Endothelial cell of umbilical vein (primary cell): ENCODE measurements at regions not wholly inside any gene's neighbourhood (a gene's known extent, or its start where the extent isn't known, plus 50 kb on each side); places are given as distances from the start of the nearest gene placed in this dataset.

Experiments
- BruUV-seq: library from RNA; stranded (reverse); fragments of 400-500 nt; replicated peaks from 2 replicates; lab custom pipeline; 2021; lab: Mats Ljungman, UMichigan
- CTCF ChIA-PET: fragments of 300-600, 350-600 bp; sonication (Branson Sonifier 250); formaldehyde crosslinking; loops from one replicate; lab custom pipeline; 2021; ENCODE audit warnings: antibody characterized with exemption, inconsistent platforms; lab: Charles Lee
- POLR2A ChIA-PET: fragments of 300-600, 350-600 bp; sonication (Branson Sonifier 250); formaldehyde crosslinking; loops from one replicate; lab custom pipeline; 2021; ENCODE audit warnings: antibody characterized with exemption, inconsistent platforms; lab: Charles Lee
- DNase-seq: peaks from one replicate; pipeline ENCODE4 v3.0.0-alpha.2; 2011; ENCODE audit warnings: low read depth, low spot score
- FAIRE-seq: peaks from 2 replicates; lab custom pipeline; 2011; peaks lifted over from hg19 to GRCh38; lab: Jason Lieb, UNC
- H2AFZ ChIP-seq: 2 replicates; pipeline ENCODE4 v1.6.0; 2012; ENCODE audit warnings: low read depth, low read length, control low read depth, inconsistent platforms
- H3K27ac ChIP-seq: 2 replicates; pipeline ENCODE4 v1.5.1; 2011; ENCODE audit warnings: low read depth, mild to moderate bottlenecking, control low read depth, low read length, moderate library complexity; ENCODE audit not compliant: insufficient read depth
- H3K27me3 ChIP-seq, 2 experiments: 2 replicates each; pipeline versions ENCODE4 v1.6.0 to v1.6.1; 2011; ENCODE audit warnings: low read length in 2 of 2, mixed read lengths in 1 of 2; ENCODE audit not compliant: control insufficient read depth in 2 of 2, insufficient read depth in 2 of 2
- H3K36me3 ChIP-seq, 2 experiments: 2 replicates in 1 of 2; 3 replicates in 1 of 2; pipeline ENCODE4 v1.5.1; 2011; ENCODE audit warnings: low read length in 2 of 2, mild to moderate bottlenecking in 1 of 2, moderate library complexity in 1 of 2; ENCODE audit not compliant: control insufficient read depth in 2 of 2, insufficient read depth in 2 of 2; ENCODE audit errors: extremely low read depth in 1 of 2
- H3K4me1 ChIP-seq: 3 replicates; pipeline ENCODE4 v1.5.1; 2011; ENCODE audit warnings: mild to moderate bottlenecking, low read length; ENCODE audit not compliant: control insufficient read depth, insufficient read depth; ENCODE audit errors: extremely low read depth
- H3K4me2 ChIP-seq: 2 replicates; pipeline ENCODE4 v1.6.1; 2011; ENCODE audit warnings: low read length, control low read depth, mixed read lengths; ENCODE audit not compliant: insufficient read depth
- H3K4me3 ChIP-seq, 3 experiments: fragments of 200-600 bp in 1 of 3; sonication (generic), shearing (Covaris generic) in 1 of 3; replicated peaks in 1 of 3; 2 replicates each; pipeline ENCODE4 v1.5.1; 2011 to 2016; ENCODE audit warnings: control low read depth in 3 of 3, low read length in 3 of 3, mild to moderate bottlenecking in 2 of 3, inconsistent platforms in 1 of 3, low read depth in 1 of 3, moderate library complexity in 1 of 3; ENCODE audit not compliant: insufficient read depth in 1 of 3
- H3K79me2 ChIP-seq: 2 replicates; pipeline ENCODE4 v1.6.0; 2012; ENCODE audit warnings: low read length, inconsistent platforms; ENCODE audit not compliant: control insufficient read depth, insufficient read depth
- H3K9ac ChIP-seq: replicated peaks from 2 replicates; pipeline ENCODE3; 2011; ENCODE audit warnings: low read length, control low read depth; ENCODE audit not compliant: insufficient read depth; ENCODE audit errors: extremely low read depth
- H3K9me1 ChIP-seq: replicated peaks from 3 replicates; pipeline ENCODE4 v1.6.0; 2011; ENCODE audit warnings: mild to moderate bottlenecking, low read length; ENCODE audit not compliant: control insufficient read depth, insufficient read depth; ENCODE audit errors: extremely low read depth
- H3K9me3 ChIP-seq: replicated peaks from 2 replicates; pipeline ENCODE4 v1.5.1; 2012; ENCODE audit warnings: low read length, inconsistent platforms; ENCODE audit not compliant: control insufficient read depth, insufficient read depth
- H4K20me1 ChIP-seq: replicated peaks from 2 replicates; pipeline ENCODE3; 2011; ENCODE audit warnings: mild to moderate bottlenecking, low read length; ENCODE audit not compliant: control insufficient read depth, insufficient read depth; ENCODE audit errors: extremely low read depth
- CTCF ChIP-seq, 2 donors: IDR thresholded peaks; 1 replicate in 1 of 2; 2 replicates in 1 of 2; pipeline ENCODE4 v1.5.1; 2011; ENCODE audit warnings: low read length in 2 of 2, mild to moderate bottlenecking in 2 of 2, moderate library complexity in 2 of 2, control low read depth in 1 of 2, inconsistent platforms in 1 of 2, low read depth in 1 of 2; ENCODE audit not compliant: insufficient read depth in 1 of 2; ENCODE audit errors: extremely low read depth in 1 of 2
- EZH2 ChIP-seq: IDR thresholded peaks from 2 replicates; pipeline ENCODE4 v1.6.1; 2012; ENCODE audit warnings: borderline replicate concordance, low read depth, mild to moderate bottlenecking, moderate library complexity, low read length, inconsistent platforms; ENCODE audit not compliant: severe bottlenecking
- FOS ChIP-seq: IDR thresholded peaks from 2 replicates; pipeline ENCODE4 v1.6.1; 2011; ENCODE audit warnings: mild to moderate bottlenecking, low read length, moderate library complexity, borderline replicate concordance; ENCODE audit not compliant: insufficient read depth
- GATA2 ChIP-seq: IDR thresholded peaks from 2 replicates; pipeline ENCODE4 v1.7.0; 2011; ENCODE audit warnings: low read depth, mild to moderate bottlenecking, moderate library complexity, mixed read lengths, low read length; ENCODE audit not compliant: insufficient read length, insufficient read depth
- JUN ChIP-seq: IDR thresholded peaks from 2 replicates; pipeline ENCODE4 v1.6.1; 2011; ENCODE audit warnings: borderline replicate concordance, low read depth; ENCODE audit not compliant: insufficient read length, insufficient read depth
- MAX ChIP-seq: IDR thresholded peaks from 2 replicates; pipeline ENCODE4 v1.6.1; 2011; ENCODE audit not compliant: insufficient read depth, insufficient read length
- MYC ChIP-seq: IDR thresholded peaks from one replicate; pipeline ENCODE4 v1.6.1; 2011; ENCODE audit warnings: mild to moderate bottlenecking, low read depth, low read length
- POLR2A ChIP-seq: IDR thresholded peaks from 2 replicates; pipeline ENCODE4 v1.6.1; 2012; ENCODE audit warnings: low read depth, mild to moderate bottlenecking, control low read depth, low read length
- POLR2AphosphoS5 ChIP-seq: IDR thresholded peaks from 2 replicates; pipeline ENCODE4 v1.6.1; 2012; ENCODE audit warnings: low read depth, mild to moderate bottlenecking, control low read depth, low read length, moderate library complexity; ENCODE audit not compliant: insufficient read depth
- dilution Hi-C: fragments of 300-500 bp; cut with MboI; formaldehyde crosslinking; loops from one replicate; pipeline ENCODE4 v1.15.0; 2019; ENCODE audit warnings: low sequenced_read_pairs; ENCODE audit not compliant: extremely low pct_ligation_motif_present
- intact Hi-C: fragments of 100-400 bp; cut with micrococcal nuclease; formaldehyde crosslinking; loops from one replicate; pipeline ENCODE4 v1.10.0; 2022

GRCh38 chr7:91710881-91711280 lies 169.6 kb downstream of the MTERF1 start:
- FAIRE-seq (no peak), DNase-seq (no peak)
- no peaks in the 10 kb centered on the region for H3K4me1 ChIP-seq
- POLR2A ChIA-PET: no interaction called here
- intact Hi-C loops: no loop called here
- no peaks in the 10 kb centered on the region for H3K79me2 ChIP-seq
- H3K4me2 ChIP-seq: no peak overlapping the region
- BruUV-seq: no TSS peak
- no peak overlapping the region for H3K4me3 ChIP-seq
- H4K20me1 ChIP-seq: no peaks in the 10 kb centered on the region
- H3K9me1 ChIP-seq: no peaks in the 10 kb centered on the region
- dilution Hi-C loops: no loop called here
- CTCF ChIA-PET: no interaction called here
- no peak overlapping the region for H3K27ac ChIP-seq
- H3K36me3 ChIP-seq: no peaks in the 10 kb centered on the region
- no peaks in the 10 kb centered on the region for H3K9me3 ChIP-seq
- H3K27me3 ChIP-seq: no peaks in the 10 kb centered on the region
- no peak for TF ChIP-seq FOS
- no peak for TF ChIP-seq MYC
- TF ChIP-seq GATA2: no peak
- no peak for TF ChIP-seq JUN
- no peak for TF ChIP-seq EZH2
- no peak for TF ChIP-seq POLR2A
- no peak for TF ChIP-seq POLR2AphosphoS5
- no peak for TF ChIP-seq CTCF (IDR thresholded peaks at IDR 0.05; ENCODE audit: extremely low read depth in 1 of 2, insufficient read depth in 1 of 2, low read depth in 1 of 2, low read length in 2 of 2)
- no peak for TF ChIP-seq MAX
- no peak overlapping the region for H3K9ac ChIP-seq
- no peak overlapping the region for H2AFZ ChIP-seq
